HFF-Myc (cell line): ENCODE measurements at regions not wholly inside any gene's neighbourhood (a gene's known extent, or its start where the extent isn't known, plus 50 kb on each side); places are given as distances from the start of the nearest gene placed in this dataset.

Experiments
- DNase-seq: peaks from one replicate; pipeline ENCODE4 v3.0.0-alpha.2; 2011; ENCODE audit warnings: low read depth; ENCODE audit errors: extremely low read depth
- H3K4me3 ChIP-seq: replicated peaks from 2 replicates; pipeline ENCODE4 v1.5.1; 2011; ENCODE audit warnings: low read depth, mild to moderate bottlenecking, control low read depth, low read length
- CTCF ChIP-seq: IDR thresholded peaks from 2 replicates; pipeline ENCODE4 v1.5.1; 2012; ENCODE audit warnings: mild to moderate bottlenecking, low read depth, low read length, control low read depth; ENCODE audit errors: missing control alignments

GRCh38 chr11:130609121-130610035 lies 160.9 kb downstream of the ADAMTS15 start:
- no peak for TF ChIP-seq CTCF
- no peak overlapping the region for H3K4me3 ChIP-seq
- DNase-seq: no peak

- no peak overlapping the region for H3K4me3 ChIP-seq
- DNase-seq: no peak
Observed at GRCh38 chr11:130611791-130612251, 163.4 kb downstream of the ADAMTS15 start.

GRCh38 chr11:130612291-130612851 lies 163.9 kb downstream of the ADAMTS15 start:
- no peak for DNase-seq
- no peak for TF ChIP-seq CTCF
- H3K4me3 ChIP-seq: no peak overlapping the region

More at GRCh38 chr11:130611791-130612251, 163.4 kb downstream of the ADAMTS15 start:
- no peak for TF ChIP-seq CTCF

- DNase-seq: no peak
- H3K4me3 ChIP-seq: no peak overlapping the region
- no peak for TF ChIP-seq CTCF
Observed at GRCh38 chr11:130613396-130613795, 165.0 kb downstream of the ADAMTS15 start.

- no peak overlapping the region for H3K4me3 ChIP-seq
- DNase-seq: no peak
- no peak for TF ChIP-seq CTCF
Observed at GRCh38 chr11:130614591-130614990, 166.1 kb downstream of the ADAMTS15 start.

GRCh38 chr11:130615561-130615960 lies 167.1 kb downstream of the ADAMTS15 start:
- DNase-seq: no peak
- TF ChIP-seq CTCF: no peak
- H3K4me3 ChIP-seq: no peak overlapping the region
